Fibroblast of pulmonary artery (primary cell): ENCODE measurements at regions not wholly inside any gene's neighbourhood (a gene's known extent, or its start where the extent isn't known, plus 50 kb on each side); places are given as distances from the start of the nearest gene placed in this dataset.

Source experiments
- DNase-seq: peaks from one replicate; pipeline ENCODE4 v3.0.0-alpha.2; 2010; ENCODE audit warnings: low read depth
- H3K4me3 ChIP-seq: replicated peaks from 2 replicates; pipeline ENCODE4 v1.5.1; 2011; ENCODE audit warnings: low read depth, mild to moderate bottlenecking, control low read depth, low read length, moderate library complexity
- TF ChIP-seq, protein P1 (sequence below): IDR thresholded peaks from 2 replicates; pipeline ENCODE4 v1.5.1; 2011; ENCODE audit warnings: mild to moderate bottlenecking, control low read depth, low read length, inconsistent platforms; ENCODE audit errors: missing control alignments

DNA sequence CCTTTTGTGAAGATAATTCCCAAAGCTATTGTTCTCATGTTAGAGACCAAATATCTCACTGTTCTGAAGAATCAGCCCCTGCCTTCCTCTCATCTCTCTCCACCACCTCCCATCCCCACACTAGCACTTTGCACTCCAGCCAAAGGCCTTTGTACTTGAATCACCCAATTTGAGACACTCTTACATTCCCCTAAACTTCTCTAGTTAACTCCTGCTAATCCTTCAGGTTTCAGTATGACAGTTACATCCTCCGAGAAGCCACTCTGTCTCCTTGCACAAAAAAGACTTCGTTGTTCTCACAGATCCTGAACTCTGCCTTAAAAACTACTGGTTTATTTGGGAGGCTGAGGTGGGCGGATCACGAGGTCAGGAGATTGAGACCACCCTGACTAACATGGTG is 227.5 kb downstream of the PIK3R1 start:
- TF ChIP-seq, protein P1, sequence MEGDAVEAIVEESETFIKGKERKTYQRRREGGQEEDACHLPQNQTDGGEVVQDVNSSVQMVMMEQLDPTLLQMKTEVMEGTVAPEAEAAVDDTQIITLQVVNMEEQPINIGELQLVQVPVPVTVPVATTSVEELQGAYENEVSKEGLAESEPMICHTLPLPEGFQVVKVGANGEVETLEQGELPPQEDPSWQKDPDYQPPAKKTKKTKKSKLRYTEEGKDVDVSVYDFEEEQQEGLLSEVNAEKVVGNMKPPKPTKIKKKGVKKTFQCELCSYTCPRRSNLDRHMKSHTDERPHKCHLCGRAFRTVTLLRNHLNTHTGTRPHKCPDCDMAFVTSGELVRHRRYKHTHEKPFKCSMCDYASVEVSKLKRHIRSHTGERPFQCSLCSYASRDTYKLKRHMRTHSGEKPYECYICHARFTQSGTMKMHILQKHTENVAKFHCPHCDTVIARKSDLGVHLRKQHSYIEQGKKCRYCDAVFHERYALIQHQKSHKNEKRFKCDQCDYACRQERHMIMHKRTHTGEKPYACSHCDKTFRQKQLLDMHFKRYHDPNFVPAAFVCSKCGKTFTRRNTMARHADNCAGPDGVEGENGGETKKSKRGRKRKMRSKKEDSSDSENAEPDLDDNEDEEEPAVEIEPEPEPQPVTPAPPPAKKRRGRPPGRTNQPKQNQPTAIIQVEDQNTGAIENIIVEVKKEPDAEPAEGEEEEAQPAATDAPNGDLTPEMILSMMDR: no peak
- no peak overlapping the region for H3K4me3 ChIP-seq
- DNase-seq: no peak

DNA sequence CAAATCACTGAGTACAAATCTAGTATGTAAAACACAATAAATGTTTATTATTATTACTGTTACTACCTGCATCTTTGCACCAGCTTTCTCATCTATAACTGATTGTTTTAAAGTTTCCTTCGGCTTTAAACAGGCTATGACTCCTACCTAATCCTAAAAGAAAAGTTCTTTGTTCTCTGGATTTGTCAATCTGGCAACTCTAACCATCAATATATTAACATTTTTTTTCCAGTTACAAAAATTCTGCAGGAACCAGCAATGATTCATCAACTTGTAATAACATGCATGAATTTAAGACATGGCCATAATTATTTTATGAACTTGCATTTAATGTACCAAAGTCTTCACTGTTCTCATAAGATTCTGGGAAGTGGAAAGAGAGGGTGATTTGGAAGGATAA is 228.5 kb downstream of the PIK3R1 start:
- TF ChIP-seq, protein P1: no peak
- DNase-seq: no peak
- H3K4me3 ChIP-seq: no peak overlapping the region

DNA sequence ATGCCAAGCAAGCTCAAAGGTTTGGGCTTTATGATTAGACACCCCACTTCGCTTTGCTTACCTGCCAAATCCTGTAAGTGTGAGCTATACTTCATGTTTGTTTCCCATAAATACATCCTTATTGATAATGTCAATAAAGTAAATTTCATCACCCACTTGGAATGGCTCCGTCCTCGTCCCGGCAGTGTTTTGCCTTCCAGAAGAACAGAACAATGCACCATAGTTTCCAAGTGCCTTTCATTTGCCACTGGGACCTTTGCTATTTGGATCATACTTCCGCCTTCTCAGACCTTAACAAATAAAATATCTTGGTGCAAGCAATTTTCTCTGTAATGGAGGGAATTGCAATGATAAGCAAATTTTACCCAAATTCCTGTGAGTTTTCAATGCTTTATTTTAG is 229.3 kb downstream of the PIK3R1 start:
- DNase-seq: no peak
- TF ChIP-seq, protein P1: no peak
- H3K4me3 ChIP-seq: no peak overlapping the region

DNA sequence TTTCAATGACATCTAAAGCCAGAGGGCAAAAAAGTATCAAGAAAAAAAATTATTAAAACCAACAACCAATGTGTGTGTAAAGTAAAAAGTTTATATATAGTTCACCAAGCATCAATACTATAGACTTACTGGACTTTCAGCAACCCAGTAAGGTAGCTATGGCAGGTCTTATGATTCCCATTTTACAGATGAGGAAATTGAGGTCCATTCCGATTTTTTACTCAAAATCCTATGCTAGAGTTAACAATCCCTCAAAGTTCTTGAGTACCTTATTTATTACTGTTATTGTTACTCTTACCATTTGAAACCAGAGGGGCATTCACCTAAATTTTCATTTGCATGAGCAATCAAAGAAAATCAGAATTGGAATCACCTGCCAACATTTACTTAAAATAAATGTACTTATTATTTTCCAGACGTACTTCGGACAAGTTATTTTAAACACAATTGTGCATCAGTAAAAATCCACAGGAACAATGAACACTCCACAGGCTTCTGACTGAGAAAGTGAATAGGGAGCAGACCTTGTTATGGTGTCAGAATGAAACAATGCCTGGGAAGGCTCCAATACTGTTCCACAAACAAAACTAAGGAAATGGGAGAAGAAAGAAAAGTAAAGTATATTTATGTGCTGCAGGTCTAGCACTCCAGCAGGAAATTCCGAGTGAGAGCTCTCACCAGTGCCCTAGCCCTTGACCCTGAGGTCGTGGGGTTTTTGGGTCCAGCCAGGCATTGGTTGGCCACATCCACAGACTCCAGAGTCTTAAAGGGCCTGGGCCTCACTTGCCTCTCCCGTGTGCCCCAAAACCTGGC is 229.9 kb downstream of the PIK3R1 start:
- no peak overlapping the region for H3K4me3 ChIP-seq
- TF ChIP-seq, protein P1: no peak
- DNase-seq: no peak

DNA sequence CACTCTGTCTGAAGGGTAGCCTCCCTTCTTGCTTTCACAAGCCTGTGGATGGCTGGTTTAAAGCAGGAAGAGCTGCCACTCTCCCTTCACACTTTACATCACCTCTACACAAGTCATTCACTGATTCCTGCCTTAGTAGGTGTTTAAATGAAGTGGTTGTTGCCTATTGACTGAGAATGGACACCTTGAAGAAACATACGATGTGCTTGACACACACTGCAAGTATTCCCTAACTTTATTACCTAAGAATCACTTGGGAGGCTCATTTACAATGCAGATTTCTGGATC is 230.5 kb downstream of the PIK3R1 start:
- no peak overlapping the region for H3K4me3 ChIP-seq
- TF ChIP-seq, protein P1: no peak
- no peak for DNase-seq

DNA sequence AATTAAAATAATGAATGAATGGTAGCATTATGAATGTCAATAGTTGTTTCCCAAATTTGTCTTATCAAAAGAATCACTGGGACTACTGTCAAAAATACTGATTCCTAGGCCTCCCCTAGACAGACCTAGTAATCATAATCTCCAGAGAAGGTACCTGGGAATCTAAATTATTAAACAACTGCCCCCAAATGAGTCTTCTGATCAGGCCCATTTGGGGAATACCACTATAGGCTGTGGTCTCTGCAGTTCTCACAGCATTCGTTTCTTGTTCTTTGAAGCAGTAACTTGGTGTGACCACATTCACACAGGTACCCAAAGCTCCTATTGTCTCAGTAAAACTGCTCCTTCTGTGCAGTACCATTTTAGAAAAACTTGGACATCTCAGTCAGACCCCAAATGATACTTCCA is 230.9 kb downstream of the PIK3R1 start:
- TF ChIP-seq, protein P1: no peak
- no peak overlapping the region for H3K4me3 ChIP-seq
- DNase-seq: no peak
